ENCODE measurements at regions not wholly inside any gene's neighbourhood (a gene's known extent, or its start where the extent isn't known, plus 50 kb on each side); places are given as distances from the start of the nearest gene placed in this dataset.

GRCh38 chr6:164243012-164243610, 828.6 kb downstream of the QKI start:
- CTCF ChIA-PET = no interaction called here

More at GRCh38 chr6:164243012-164243610, 828.6 kb downstream of the QKI start:
- Histone ChIP-seq H4K8ac (ENCODE audit: low read depth in 2 of 2, low read length in 2 of 2) (no peak overlapping the region), H3K23ac (ENCODE audit: low read depth, low read length) (no peak overlapping the region), H3K9me1 (ENCODE audit: insufficient read depth, low read length) (no peaks in the 10 kb centered on the region), H2AK5ac (ENCODE audit: low read depth, low read length) (no peak overlapping the region), H3K56ac (ENCODE audit: extremely low read depth, insufficient read depth, low read length) (no peak overlapping the region), H2BK15ac (ENCODE audit: low read depth, low read length) (no peak overlapping the region), H2AFZ (replicated peaks; ENCODE audit: low read length, poor library complexity) (no peak overlapping the region), H2BK20ac (ENCODE audit: low read depth, low read length) (no peak overlapping the region), H2BK120ac (ENCODE audit: low read depth, low read length) (no peak overlapping the region), H3K4me1 (ENCODE audit: control insufficient read depth, insufficient read depth, low read length) (no peaks in the 10 kb centered on the region), H2BK5ac (ENCODE audit: low read depth, low read length, poor library complexity, severe bottlenecking) (no peak overlapping the region), H3K4me2 (ENCODE audit: low read depth, low read length) (no peak overlapping the region), H3K9ac (ENCODE audit: low read depth, low read length) (no peak overlapping the region), H4K5ac (ENCODE audit: low read depth, low read length) (no peak overlapping the region), H3K18ac (ENCODE audit: low read depth, low read length) (no peak overlapping the region), H3K9me3 (ENCODE audit: control insufficient read depth, insufficient read depth, low read length) (peaks cover 29% of the 10 kb centered on the region), H2AK9ac (replicated peaks; ENCODE audit: low read depth, low read length, poor library complexity) (no peak overlapping the region), H3K79me1 (ENCODE audit: low read depth in 1 of 2, low read length in 2 of 2) (no peaks in the 10 kb centered on the region), H4K91ac (ENCODE audit: insufficient read depth, low read depth, low read length) (no peak overlapping the region), H3K36me3 (ENCODE audit: control insufficient read depth, insufficient read depth, low read length) (no peaks in the 10 kb centered on the region), H4K20me1 (ENCODE audit: insufficient read depth, low read length) (no peaks in the 10 kb centered on the region), H3K14ac (replicated peaks; ENCODE audit: low read depth, low read length) (no peak overlapping the region), H3K4ac (ENCODE audit: low read depth, low read length) (no peak overlapping the region), H3K27me3 (ENCODE audit: control insufficient read depth, insufficient read depth, low read length) (no peaks in the 10 kb centered on the region), H3K27ac (ENCODE audit: insufficient read depth, low read length) (no peak overlapping the region), H3K4me3 (ENCODE audit: insufficient read depth, low read depth, low read length) (no peak overlapping the region)
- BruUV-seq (replicated peaks) = no TSS peak
- intact Hi-C loops (cut with micrococcal nuclease) = no loop called here
- no peak for TF ChIP-seq POLR2A (IDR thresholded peaks at IDR 0.05; ENCODE audit: low read depth, low read length)
- TF ChIP-seq MXI1 (IDR thresholded peaks at IDR 0.05; ENCODE audit: borderline replicate concordance, low read depth, low read length) = no peak
- no peak for TF ChIP-seq CHD1 (IDR thresholded peaks at IDR 0.05; ENCODE audit: low read depth, low read length)
- TF ChIP-seq NFE2L2 (IDR thresholded peaks at IDR 0.05; ENCODE audit: low read depth, low read length) = no peak
- TF ChIP-seq ELK1 (IDR thresholded peaks at IDR 0.05; ENCODE audit: borderline replicate concordance, low read depth, low read length) = no peak
- TF ChIP-seq RCOR1 (IDR thresholded peaks at IDR 0.05; ENCODE audit: insufficient replicate concordance, low read length) = no peak
- POLR2A ChIA-PET (ENCODE audit: unreplicated experiment) = no interaction called here
- ATAC-seq (ENCODE audit: low read depth) (no peak), DNase-seq (no peak)
- in situ Hi-C loops (cut with MboI; ENCODE audit: low sequenced_read_pairs) = no loop called here
- dilution Hi-C loops (cut with HindIII; ENCODE audit: low sequenced_read_pairs, unreplicated experiment) = no loop called here
- WGBS, 2 experiments (ENCODE audit: extremely low coverage in 2 of 2, insufficient read length in 1 of 2) = no CpG with 5 or more reads among the region's 6 CpGs

All from IMR-90 (cell line).